ENCODE measurements at regions not wholly inside any gene's neighbourhood (a gene's known extent, or its start where the extent isn't known, plus 50 kb on each side); places are given as distances from the start of the nearest gene placed in this dataset.

DNA sequence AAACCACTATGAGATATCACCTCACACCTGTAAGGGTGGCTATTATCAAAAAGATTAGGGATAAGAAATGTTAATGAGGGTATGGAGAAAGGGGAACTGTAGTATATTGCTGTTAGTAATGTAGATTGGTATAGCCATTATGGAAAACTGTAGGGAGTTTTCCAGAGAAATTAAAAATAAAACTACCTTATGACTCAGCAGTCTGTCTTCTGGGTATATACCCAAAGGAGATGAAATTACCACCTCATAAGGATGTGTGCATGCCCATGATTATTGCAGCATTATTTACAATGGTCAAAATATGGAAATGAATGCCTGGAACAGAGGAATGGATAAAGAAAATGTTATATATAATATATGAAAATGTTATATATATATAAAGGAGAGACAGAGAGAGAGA lies 303.8 kb downstream of the METTL15 start:
- CTCF ChIA-PET = no interaction called here
- H3K9me2 ChIP-seq (ENCODE audit: insufficient read depth) = no peaks in the 10 kb centered on the region
- no TSS peak for BruUV-seq (replicated peaks)
- no peak overlapping the region for H3K4me3 ChIP-seq (replicated peaks in 1 of 2; ENCODE audit: low read depth in 1 of 2, low read length in 2 of 2)
- H3K4me1 ChIP-seq (ENCODE audit: control insufficient read depth in 1 of 2, insufficient read depth in 2 of 2, low read length in 2 of 2) = no peaks in the 10 kb centered on the region
- no peaks in the 10 kb centered on the region for H3K36me3 ChIP-seq (ENCODE audit: control insufficient read depth in 1 of 2, insufficient read depth in 2 of 2, low read length in 2 of 2)
- no peaks in the 10 kb centered on the region for H3K79me2 ChIP-seq (ENCODE audit: insufficient read depth, low read length)
- ATAC-seq = no peak
- no peaks in the 10 kb centered on the region for H4K20me1 ChIP-seq (ENCODE audit: insufficient read depth)
- RAD21 ChIA-PET (ENCODE audit: low non-redundant PET in 1 of 2, low total read pairs in 2 of 2, uncharacterized antibody in 2 of 2, unreplicated experiment in 2 of 2) = no interaction called here
- H3K9ac ChIP-seq (ENCODE audit: low read length) = no peak overlapping the region
- H3K27ac ChIP-seq (ENCODE audit: low read depth, low read length) = no peak overlapping the region
- H3K4me2 ChIP-seq (ENCODE audit: low read length) = no peak overlapping the region
- DNase-seq (ENCODE audit: low read depth, low spot score) = no peak
- TF ChIP-seq SRF (IDR thresholded peaks at IDR 0.05; ENCODE audit: low read depth) (no peak), SIN3A (IDR thresholded peaks at IDR 0.05; ENCODE audit: low read depth) (no peak), ZFX (IDR thresholded peaks at IDR 0.05) (no peak), CBX3 (IDR thresholded peaks at IDR 0.05; ENCODE audit: low read depth) (no peak), RAD21 (IDR thresholded peaks at IDR 0.05; ENCODE audit: low read depth) (no peak), SP1 (IDR thresholded peaks at IDR 0.05; ENCODE audit: low read depth) (no peak), TCF7L2 (IDR thresholded peaks at IDR 0.05; ENCODE audit: borderline replicate concordance, extremely low read depth, insufficient read depth, insufficient read length) (no peak), CEBPB (IDR thresholded peaks at IDR 0.05; ENCODE audit: low read depth) (no peak)
- TF ChIP-seq, protein P1, sequence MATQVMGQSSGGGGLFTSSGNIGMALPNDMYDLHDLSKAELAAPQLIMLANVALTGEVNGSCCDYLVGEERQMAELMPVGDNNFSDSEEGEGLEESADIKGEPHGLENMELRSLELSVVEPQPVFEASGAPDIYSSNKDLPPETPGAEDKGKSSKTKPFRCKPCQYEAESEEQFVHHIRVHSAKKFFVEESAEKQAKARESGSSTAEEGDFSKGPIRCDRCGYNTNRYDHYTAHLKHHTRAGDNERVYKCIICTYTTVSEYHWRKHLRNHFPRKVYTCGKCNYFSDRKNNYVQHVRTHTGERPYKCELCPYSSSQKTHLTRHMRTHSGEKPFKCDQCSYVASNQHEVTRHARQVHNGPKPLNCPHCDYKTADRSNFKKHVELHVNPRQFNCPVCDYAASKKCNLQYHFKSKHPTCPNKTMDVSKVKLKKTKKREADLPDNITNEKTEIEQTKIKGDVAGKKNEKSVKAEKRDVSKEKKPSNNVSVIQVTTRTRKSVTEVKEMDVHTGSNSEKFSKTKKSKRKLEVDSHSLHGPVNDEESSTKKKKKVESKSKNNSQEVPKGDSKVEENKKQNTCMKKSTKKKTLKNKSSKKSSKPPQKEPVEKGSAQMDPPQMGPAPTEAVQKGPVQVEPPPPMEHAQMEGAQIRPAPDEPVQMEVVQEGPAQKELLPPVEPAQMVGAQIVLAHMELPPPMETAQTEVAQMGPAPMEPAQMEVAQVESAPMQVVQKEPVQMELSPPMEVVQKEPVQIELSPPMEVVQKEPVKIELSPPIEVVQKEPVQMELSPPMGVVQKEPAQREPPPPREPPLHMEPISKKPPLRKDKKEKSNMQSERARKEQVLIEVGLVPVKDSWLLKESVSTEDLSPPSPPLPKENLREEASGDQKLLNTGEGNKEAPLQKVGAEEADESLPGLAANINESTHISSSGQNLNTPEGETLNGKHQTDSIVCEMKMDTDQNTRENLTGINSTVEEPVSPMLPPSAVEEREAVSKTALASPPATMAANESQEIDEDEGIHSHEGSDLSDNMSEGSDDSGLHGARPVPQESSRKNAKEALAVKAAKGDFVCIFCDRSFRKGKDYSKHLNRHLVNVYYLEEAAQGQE (IDR thresholded peaks at IDR 0.05; ENCODE audit: low read depth) = no peak
- TF ChIP-seq, protein P2, sequence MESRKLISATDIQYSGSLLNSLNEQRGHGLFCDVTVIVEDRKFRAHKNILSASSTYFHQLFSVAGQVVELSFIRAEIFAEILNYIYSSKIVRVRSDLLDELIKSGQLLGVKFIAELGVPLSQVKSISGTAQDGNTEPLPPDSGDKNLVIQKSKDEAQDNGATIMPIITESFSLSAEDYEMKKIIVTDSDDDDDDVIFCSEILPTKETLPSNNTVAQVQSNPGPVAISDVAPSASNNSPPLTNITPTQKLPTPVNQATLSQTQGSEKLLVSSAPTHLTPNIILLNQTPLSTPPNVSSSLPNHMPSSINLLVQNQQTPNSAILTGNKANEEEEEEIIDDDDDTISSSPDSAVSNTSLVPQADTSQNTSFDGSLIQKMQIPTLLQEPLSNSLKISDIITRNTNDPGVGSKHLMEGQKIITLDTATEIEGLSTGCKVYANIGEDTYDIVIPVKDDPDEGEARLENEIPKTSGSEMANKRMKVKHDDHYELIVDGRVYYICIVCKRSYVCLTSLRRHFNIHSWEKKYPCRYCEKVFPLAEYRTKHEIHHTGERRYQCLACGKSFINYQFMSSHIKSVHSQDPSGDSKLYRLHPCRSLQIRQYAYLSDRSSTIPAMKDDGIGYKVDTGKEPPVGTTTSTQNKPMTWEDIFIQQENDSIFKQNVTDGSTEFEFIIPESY (IDR thresholded peaks at IDR 0.05; ENCODE audit: extremely low read depth, insufficient replicate concordance, low read length) = no peak
- POLR2A ChIA-PET = no interaction called here
- no peaks in the 10 kb centered on the region for H3K27me3 ChIP-seq (ENCODE audit: insufficient read depth, low read length)
- H3K9me3 ChIP-seq (ENCODE audit: control insufficient read depth in 1 of 2, insufficient read depth in 1 of 2, low read depth in 1 of 2, low read length in 2 of 2) = no peaks in the 10 kb centered on the region
- H2AFZ ChIP-seq (ENCODE audit: low read depth, low read length, poor library complexity, severe bottlenecking) = no peak overlapping the region
- intact Hi-C loops (cut with micrococcal nuclease) = no loop called here
